Kidney (tissue), 13 donors: ENCODE measurements at regions not wholly inside any gene's neighbourhood (a gene's known extent, or its start where the extent isn't known, plus 50 kb on each side); places are given as distances from the start of the nearest gene placed in this dataset.
"Not testable (repeated sequence)": the region's sequence is repeated elsewhere in the genome, so short reads cannot be mapped to it uniquely, and the experiment has no call there.

ENCODE experiments used
- DNase-seq, 5 donors: peaks; one replicate each; pipeline ENCODE4 v3.0.0-alpha.2; 2013 to 2020
- FAIRE-seq: peaks from 2 replicates; lab custom pipeline; 2012; peaks lifted over from hg19 to GRCh38; lab: Jason Lieb, UNC
- H3K27ac ChIP-seq, 2 donors: one replicate each; pipeline ENCODE4 v1.7.0; 2013; ENCODE audit warnings: low read depth in 2 of 2, low read length in 2 of 2, inconsistent platforms in 1 of 2
- H3K27me3 ChIP-seq: one replicate; pipeline ENCODE4 v1.7.1; 2013; ENCODE audit warnings: low read length, inconsistent platforms; ENCODE audit not compliant: control insufficient read depth, insufficient read depth
- H3K36me3 ChIP-seq, 3 donors: one replicate each; pipeline versions ENCODE4 v1.7.0 to v1.7.1; 2013; ENCODE audit warnings: low read length in 3 of 3, control low read depth in 1 of 3, inconsistent platforms in 1 of 3; ENCODE audit not compliant: insufficient read depth in 3 of 3, control insufficient read depth in 2 of 3
- H3K4me1 ChIP-seq, 3 donors: one replicate each; pipeline versions ENCODE4 v1.7.0 to v1.7.1; 2013; ENCODE audit warnings: low read length in 3 of 3, inconsistent platforms in 1 of 3, low read depth in 1 of 3; ENCODE audit not compliant: control insufficient read depth in 2 of 3, insufficient read depth in 2 of 3
- H3K4me3 ChIP-seq, 3 donors: one replicate each; pipeline versions ENCODE4 v1.7.0 to v1.8.1; 2013; ENCODE audit warnings: low read length in 3 of 3, control low read depth in 1 of 3, inconsistent platforms in 1 of 3
- H3K9ac ChIP-seq, 3 donors: one replicate each; pipeline versions ENCODE4 v1.7.0 to v1.7.1; 2013; ENCODE audit warnings: low read length in 3 of 3, control low read depth in 1 of 3, inconsistent platforms in 1 of 3
- H3K9me3 ChIP-seq, 3 donors: one replicate each; pipeline versions ENCODE4 v1.7.0 to v1.7.1; 2013; ENCODE audit warnings: low read length in 3 of 3, control low read depth in 1 of 3, inconsistent platforms in 1 of 3; ENCODE audit not compliant: control insufficient read depth in 2 of 3, insufficient read depth in 1 of 3
- CTCF ChIP-seq: IDR thresholded peaks from 3 replicates; pipeline ENCODE4 v1.5.1; 2012; ENCODE audit warnings: mild to moderate bottlenecking, moderate library complexity, borderline replicate concordance; ENCODE audit not compliant: insufficient read depth; ENCODE audit errors: extremely low read depth
- intact Hi-C: fragments of 100-400 bp; cut with DNase I; formaldehyde crosslinking; loops from one replicate; pipeline ENCODE4 v1.11.1; 2022
- donor health status: control.
- donor health status: control.
- donor health status: control.
- donor health status: control.
- donor health status: control.
- donor health status: DM: yes; HTN: yes; CAD: no.
- donor health status: Normal renal cell carcinoma (clear cell type).

GRCh38 chr2:21836719-21837118, 713.0 kb downstream of the TDRD15 start:
- H3K9me3 ChIP-seq, result no peaks in the 10 kb centered on the region
- no peak for DNase-seq
- H3K4me3 ChIP-seq, result no peak overlapping the region
- no peak for TF ChIP-seq CTCF
- H3K27me3 ChIP-seq, result no peaks in the 10 kb centered on the region
- no peak for FAIRE-seq
- no peaks in the 10 kb centered on the region for H3K36me3 ChIP-seq
- no peaks in the 10 kb centered on the region for H3K4me1 ChIP-seq
- H3K27ac ChIP-seq, result no peak overlapping the region
- intact Hi-C loops, result no loop called here
- no peak overlapping the region for H3K9ac ChIP-seq

- intact Hi-C loops, result no loop called here
Observed at GRCh38 chr2:21837168-21837960, 713.6 kb downstream of the TDRD15 start.

GRCh38 chr2:21841341-21841740, 717.6 kb downstream of the TDRD15 start:
- Histone ChIP-seq H3K9ac (no peak overlapping the region), H3K9me3 (no peaks in the 10 kb centered on the region), H3K27me3 (no peaks in the 10 kb centered on the region), H3K4me1 (no peaks in the 10 kb centered on the region), H3K27ac (no peak overlapping the region), H3K4me3 (no peak overlapping the region), H3K36me3 (no peaks in the 10 kb centered on the region)
- intact Hi-C loops, result no loop called here
- no peak for FAIRE-seq
- no peak for TF ChIP-seq CTCF
- no peak for DNase-seq

More at GRCh38 chr2:21837168-21837960, 713.6 kb downstream of the TDRD15 start:
- Histone ChIP-seq H3K27me3 (no peaks in the 10 kb centered on the region), H3K4me3 (no peak overlapping the region), H3K36me3 (no peaks in the 10 kb centered on the region), H3K9me3 (no peaks in the 10 kb centered on the region), H3K4me1 (no peaks in the 10 kb centered on the region), H3K9ac (no peak overlapping the region), H3K27ac (no peak overlapping the region)
- TF ChIP-seq CTCF, result no peak
- FAIRE-seq (no peak), DNase-seq (no peak)

GRCh38 chr2:21850367-21850766, 726.6 kb downstream of the TDRD15 start:
- DNase-seq, intact Hi-C loops, FAIRE-seq, H3K27ac ChIP-seq, H3K4me3 ChIP-seq, H3K9me3 ChIP-seq, H3K36me3 ChIP-seq, H3K27me3 ChIP-seq, H3K4me1 ChIP-seq, H3K9ac ChIP-seq: not testable (repeated sequence)
